ENCODE measurements at regions not wholly inside any gene's neighbourhood (a gene's known extent, or its start where the extent isn't known, plus 50 kb on each side); places are given as distances from the start of the nearest gene placed in this dataset.

- TF ChIP-seq YY1 (IDR thresholded peaks at IDR 0.05; ENCODE audit: insufficient read depth, insufficient read length) (no peak), ZNF274 (IDR thresholded peaks at IDR 0.05; ENCODE audit: low read depth, low read length) (no peak), SUZ12 (IDR thresholded peaks at IDR 0.05; ENCODE audit: extremely low read depth, insufficient read depth, insufficient read length) (no peak)
These were observed 111.0 kb upstream of the FRMD4B start for GRCh38 chr3:69496856-69497255.
